ENCODE measurements at regions not wholly inside any gene's neighbourhood (a gene's known extent, or its start where the extent isn't known, plus 50 kb on each side); places are given as distances from the start of the nearest gene placed in this dataset.

- TF ChIP-seq, protein P1, sequence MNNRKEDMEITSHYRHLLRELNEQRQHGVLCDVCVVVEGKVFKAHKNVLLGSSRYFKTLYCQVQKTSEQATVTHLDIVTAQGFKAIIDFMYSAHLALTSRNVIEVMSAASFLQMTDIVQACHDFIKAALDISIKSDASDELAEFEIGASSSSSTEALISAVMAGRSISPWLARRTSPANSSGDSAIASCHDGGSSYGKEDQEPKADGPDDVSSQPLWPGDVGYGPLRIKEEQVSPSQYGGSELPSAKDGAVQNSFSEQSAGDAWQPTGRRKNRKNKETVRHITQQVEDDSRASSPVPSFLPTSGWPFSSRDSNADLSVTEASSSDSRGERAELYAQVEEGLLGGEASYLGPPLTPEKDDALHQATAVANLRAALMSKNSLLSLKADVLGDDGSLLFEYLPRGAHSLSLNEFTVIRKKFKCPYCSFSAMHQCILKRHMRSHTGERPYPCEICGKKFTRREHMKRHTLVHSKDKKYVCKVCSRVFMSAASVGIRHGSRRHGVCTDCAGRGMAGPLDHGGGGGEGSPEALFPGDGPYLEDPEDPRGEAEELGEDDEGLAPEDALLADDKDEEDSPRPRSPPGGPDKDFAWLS (CRISPR knock-in tag; IDR thresholded peaks at IDR 0.05; ENCODE audit: borderline replicate concordance) = no peak
- TF ChIP-seq TAF15 (IDR thresholded peaks at IDR 0.05; ENCODE audit: low read depth, low read length, poor library complexity, severe bottlenecking) = no peak
- no peak for TF ChIP-seq MAFK (conservative IDR thresholded peaks at IDR 0.05 in 1 of 2, IDR thresholded peaks at IDR 0.05 in 1 of 2; ENCODE audit: low read length in 2 of 2)
- peak; percentile 27; the same call in 1 of the 2 replicates for TF ChIP-seq CTCF (CRISPR knock-in tag; IDR thresholded peaks at IDR 0.05)
- no peak for TF ChIP-seq ZBTB43 (CRISPR knock-in tag; conservative IDR thresholded peaks at IDR 0.05)
- no peak for TF ChIP-seq U2AF2 (IDR thresholded peaks at IDR 0.05; ENCODE audit: low read depth, low read length)
- TF ChIP-seq MXD4 (CRISPR knock-in tag; IDR thresholded peaks at IDR 0.05) = no peak
- no peak for TF ChIP-seq RAD21 (CRISPR knock-in tag; IDR thresholded peaks at IDR 0.05)
- TF ChIP-seq, protein P2, sequence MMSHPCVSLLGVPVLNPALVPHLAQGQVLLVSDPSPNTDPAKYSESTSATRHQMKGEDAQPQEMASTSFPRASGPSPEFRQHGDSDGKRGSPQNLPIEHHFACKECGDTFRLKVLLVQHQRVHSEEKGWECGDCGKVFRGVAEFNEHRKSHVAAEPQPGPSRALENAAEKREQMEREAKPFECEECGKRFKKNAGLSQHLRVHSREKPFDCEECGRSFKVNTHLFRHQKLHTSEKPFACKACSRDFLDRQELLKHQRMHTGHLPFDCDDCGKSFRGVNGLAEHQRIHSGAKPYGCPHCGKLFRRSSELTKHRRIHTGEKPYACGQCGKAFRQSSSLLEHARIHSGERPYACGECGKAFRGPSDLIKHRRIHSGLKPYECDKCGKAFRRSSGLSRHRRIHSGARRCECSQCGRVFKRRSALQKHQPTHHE (CRISPR knock-in tag; IDR thresholded peaks at IDR 0.05; ENCODE audit: borderline replicate concordance) = no peak
Observed at GRCh38 chr16:75801307-75801706, 75.0 kb upstream of the CPHXL start.

Measured in HepG2 (cell line).